Sigmoid colon (tissue), 4 donors: ENCODE measurements at regions not wholly inside any gene's neighbourhood (a gene's known extent, or its start where the extent isn't known, plus 50 kb on each side); places are given as distances from the start of the nearest gene placed in this dataset.

Experiments
- CTCF ChIP-seq, 4 experiments: fragments of 450-650 bp in 3 of 4; fragments of 200-600 bp in 1 of 4; IDR thresholded peaks; one replicate each; pipeline ENCODE4 v1.5.1; 2016 to 2019; ENCODE audit warnings: antibody characterized with exemption in 4 of 4, mild to moderate bottlenecking in 3 of 4, moderate library complexity in 2 of 4
- EP300 ChIP-seq, 4 donors: sonication (generic); formaldehyde crosslinking; IDR thresholded peaks; one replicate each; pipeline ENCODE4 v1.6.1; 2017; ENCODE audit warnings: antibody characterized with exemption in 4 of 4

GRCh38 chr10:120729547-120729946 lies 121.6 kb upstream of the WDR11 start:
- TF ChIP-seq CTCF (IDR thresholded peaks at IDR 0.05): no peak
- no peak for TF ChIP-seq EP300 (IDR thresholded peaks at IDR 0.05)
